ENCODE measurements at regions not wholly inside any gene's neighbourhood (a gene's known extent, or its start where the extent isn't known, plus 50 kb on each side); places are given as distances from the start of the nearest gene placed in this dataset.

- intact Hi-C loops (cut with DNase I), result no loop called here
- no peak for DNase-seq (ENCODE audit: low spot score)
Observed at GRCh38 chr15:62428259-62428658, 263.2 kb upstream of the C2CD4B start.

- DNase-seq (ENCODE audit: low spot score), result no peak
- intact Hi-C loops (cut with DNase I), result no loop called here
Observed at GRCh38 chr15:62428851-62429598, 263.9 kb upstream of the C2CD4B start.

- no peak for DNase-seq (ENCODE audit: low spot score)
- intact Hi-C loops (cut with DNase I), result no loop called here
Observed at GRCh38 chr15:62430056-62430455, 265.0 kb upstream of the C2CD4B start.

- intact Hi-C loops (cut with DNase I), result no loop called here
Observed at GRCh38 chr15:62430552-62430951, 265.5 kb upstream of the C2CD4B start.

GRCh38 chr15:62431008-62431797 is 266.1 kb upstream of the C2CD4B start:
- intact Hi-C loops (cut with DNase I), result no loop called here
- DNase-seq (ENCODE audit: low spot score), result no peak

More at GRCh38 chr15:62430552-62430951, 265.5 kb upstream of the C2CD4B start:
- DNase-seq (ENCODE audit: low spot score), result no peak

GRCh38 chr15:62431817-62432216 is 266.7 kb upstream of the C2CD4B start:
- intact Hi-C loops (cut with DNase I), result no loop called here
- no peak for DNase-seq (ENCODE audit: low spot score)

- no peak for DNase-seq (ENCODE audit: low spot score)
- intact Hi-C loops (cut with DNase I), result no loop called here
Observed at GRCh38 chr15:62432702-62433398, 267.8 kb upstream of the C2CD4B start.

- DNase-seq (ENCODE audit: low spot score), result no peak
- intact Hi-C loops (cut with DNase I), result no loop called here
Observed at GRCh38 chr15:62436235-62436634, 271.1 kb upstream of the C2CD4B start.

- DNase-seq (ENCODE audit: low spot score), result no peak
Observed at GRCh38 chr15:62437753-62438152, 272.7 kb upstream of the C2CD4B start.

GRCh38 chr15:62439543-62440016 is 274.5 kb upstream of the C2CD4B start:
- intact Hi-C loops (cut with DNase I), result no loop called here
- DNase-seq (ENCODE audit: low spot score), result no peak

More at GRCh38 chr15:62437753-62438152, 272.7 kb upstream of the C2CD4B start:
- intact Hi-C loops (cut with DNase I), result no loop called here

GRCh38 chr15:62440362-62441105 is 275.4 kb upstream of the C2CD4B start:
- DNase-seq (ENCODE audit: low spot score), result no peak
- intact Hi-C loops (cut with DNase I), result no loop called here

GRCh38 chr15:62444104-62445022 is 279.3 kb upstream of the C2CD4B start:
- DNase-seq (ENCODE audit: low spot score), result no peak
- intact Hi-C loops (cut with DNase I), result no loop called here

GRCh38 chr15:62445244-62445643 is 280.2 kb upstream of the C2CD4B start:
- intact Hi-C loops (cut with DNase I), result no loop called here
- no peak for DNase-seq (ENCODE audit: low spot score)

GRCh38 chr15:62446984-62447383 is 281.9 kb upstream of the C2CD4B start:
- no peak for DNase-seq (ENCODE audit: low spot score)
- intact Hi-C loops (cut with DNase I), result no loop called here

- no peak for DNase-seq (ENCODE audit: low spot score)
- intact Hi-C loops (cut with DNase I), result no loop called here
Observed at GRCh38 chr15:62447742-62448141, 282.7 kb upstream of the C2CD4B start.

- intact Hi-C loops (cut with DNase I), result no loop called here
Observed at GRCh38 chr15:62449638-62450037, 284.6 kb upstream of the C2CD4B start.

GRCh38 chr15:62450061-62450460 is 285.0 kb upstream of the C2CD4B start:
- no peak for DNase-seq (ENCODE audit: low spot score)
- intact Hi-C loops (cut with DNase I), result no loop called here

More at GRCh38 chr15:62449638-62450037, 284.6 kb upstream of the C2CD4B start:
- no peak for DNase-seq (ENCODE audit: low spot score)

- no peak for DNase-seq (ENCODE audit: low spot score)
- intact Hi-C loops (cut with DNase I), result no loop called here
Observed at GRCh38 chr15:62452026-62452425, 286.9 kb upstream of the C2CD4B start.

- no peak for DNase-seq (ENCODE audit: low spot score)
- intact Hi-C loops (cut with DNase I), result no loop called here
Observed at GRCh38 chr15:62452667-62453066, 287.6 kb upstream of the C2CD4B start.
